Gastroesophageal sphincter (tissue), 4 donors: ENCODE measurements at regions not wholly inside any gene's neighbourhood (a gene's known extent, or its start where the extent isn't known, plus 50 kb on each side); places are given as distances from the start of the nearest gene placed in this dataset.

Source experiments
- ATAC-seq: fragments of 150-250 bp; one replicate; pipeline ENCODE4 v1.9.1; 2016; ENCODE audit warnings: mild to moderate bottlenecking, moderate library complexity
- H3K27ac ChIP-seq, 4 donors: fragments of 200-600 bp; sonication (generic) in 3 of 4; 1 replicate in 3 of 4; 2 replicates in 1 of 4; pipeline ENCODE4 v1.5.1; 2016 to 2019
- H3K27me3 ChIP-seq: fragments of 200-600 bp; sonication (generic); one replicate; pipeline ENCODE4 v1.5.1; 2019
- H3K36me3 ChIP-seq, 2 donors: fragments of 200-600 bp; sonication (generic); one replicate each; pipeline ENCODE4 v1.5.1; 2019; ENCODE audit warnings: control low read depth in 1 of 2
- H3K4me1 ChIP-seq, 3 donors: fragments of 200-600 bp; sonication (generic); 1 replicate in 2 of 3; 2 replicates in 1 of 3; pipeline ENCODE4 v1.5.1; 2016 to 2019; ENCODE audit warnings: control low read depth in 2 of 3
- H3K4me3 ChIP-seq, 2 donors: fragments of 200-600 bp; sonication (generic); one replicate each; pipeline ENCODE4 v1.5.1; 2019; ENCODE audit warnings: mild to moderate bottlenecking in 1 of 2, moderate library complexity in 1 of 2
- H3K9me3 ChIP-seq, 3 donors: fragments of 200-600 bp; sonication (generic); one replicate each; pipeline ENCODE4 v1.5.1; 2017 to 2019; ENCODE audit warnings: control low read depth in 2 of 3
- EP300 ChIP-seq: sonication (generic); formaldehyde crosslinking; IDR thresholded peaks from one replicate; pipeline ENCODE4 v1.6.1; 2017; ENCODE audit warnings: antibody characterized with exemption, mild to moderate bottlenecking
- POLR2A ChIP-seq, 2 donors: fragments of 450-650 bp; IDR thresholded peaks; one replicate each; pipeline ENCODE4 v1.6.1; 2017; ENCODE audit warnings: antibody characterized with exemption in 2 of 2, mild to moderate bottlenecking in 2 of 2, moderate library complexity in 1 of 2
- POLR2AphosphoS5 ChIP-seq: sonication (generic); formaldehyde crosslinking; IDR thresholded peaks from one replicate; pipeline ENCODE4 v1.6.1; 2017; ENCODE audit warnings: antibody characterized with exemption
- WGBS, 2 donors: methylation state at CpG; one replicate each; pipeline ENCODE4 v1.1.5; 2018; ENCODE audit warnings: low coverage in 1 of 2; 5-methylcytosine and 5-hydroxymethylcytosine counted together
- TF ChIP-seq, protein P1 (sequence below), 4 experiments: fragments of 200-600 bp in 2 of 4; fragments of 450-650 bp in 2 of 4; sonication (generic) in 1 of 4; IDR thresholded peaks; one replicate each; pipeline ENCODE4 v1.5.1; 2017 to 2019; ENCODE audit warnings: antibody characterized with exemption in 4 of 4, mild to moderate bottlenecking in 2 of 4, moderate library complexity in 2 of 4

DNA sequence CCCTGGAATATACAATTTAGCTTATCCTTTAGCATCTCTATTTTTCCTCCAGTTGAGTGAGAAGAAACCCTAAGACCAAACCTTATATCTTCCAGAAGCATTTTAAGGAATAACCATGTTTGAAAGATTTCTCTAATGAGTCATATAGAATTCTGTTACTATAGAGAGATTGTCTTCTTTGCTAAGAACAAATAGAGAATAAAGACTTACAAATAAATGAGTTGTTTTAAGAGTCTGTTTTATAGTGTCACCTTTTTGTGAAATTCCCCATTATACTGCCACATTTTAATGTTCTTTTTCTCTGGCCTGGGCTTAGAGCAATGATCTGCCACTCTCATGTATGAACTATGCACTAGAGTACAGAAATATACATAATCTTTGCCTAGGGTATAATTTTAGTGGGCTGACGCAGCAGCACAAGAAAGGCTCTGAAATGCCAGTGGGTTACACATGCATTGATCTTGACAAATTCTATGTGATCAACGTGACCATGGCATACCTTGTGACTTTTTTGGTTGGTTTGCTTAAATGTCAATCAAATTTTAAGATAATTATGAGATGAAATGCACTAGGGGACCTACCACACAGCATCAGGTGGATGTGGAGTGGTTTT, 145.1 kb upstream of the MKLN1 start:
- H3K27me3 ChIP-seq: no peaks in the 10 kb centered on the region
- ATAC-seq: no peak
- no peak overlapping the region for H3K27ac ChIP-seq
- no peaks in the 10 kb centered on the region for H3K9me3 ChIP-seq
- TF ChIP-seq POLR2AphosphoS5: no peak
- no peak for TF ChIP-seq EP300
- TF ChIP-seq, protein P1, sequence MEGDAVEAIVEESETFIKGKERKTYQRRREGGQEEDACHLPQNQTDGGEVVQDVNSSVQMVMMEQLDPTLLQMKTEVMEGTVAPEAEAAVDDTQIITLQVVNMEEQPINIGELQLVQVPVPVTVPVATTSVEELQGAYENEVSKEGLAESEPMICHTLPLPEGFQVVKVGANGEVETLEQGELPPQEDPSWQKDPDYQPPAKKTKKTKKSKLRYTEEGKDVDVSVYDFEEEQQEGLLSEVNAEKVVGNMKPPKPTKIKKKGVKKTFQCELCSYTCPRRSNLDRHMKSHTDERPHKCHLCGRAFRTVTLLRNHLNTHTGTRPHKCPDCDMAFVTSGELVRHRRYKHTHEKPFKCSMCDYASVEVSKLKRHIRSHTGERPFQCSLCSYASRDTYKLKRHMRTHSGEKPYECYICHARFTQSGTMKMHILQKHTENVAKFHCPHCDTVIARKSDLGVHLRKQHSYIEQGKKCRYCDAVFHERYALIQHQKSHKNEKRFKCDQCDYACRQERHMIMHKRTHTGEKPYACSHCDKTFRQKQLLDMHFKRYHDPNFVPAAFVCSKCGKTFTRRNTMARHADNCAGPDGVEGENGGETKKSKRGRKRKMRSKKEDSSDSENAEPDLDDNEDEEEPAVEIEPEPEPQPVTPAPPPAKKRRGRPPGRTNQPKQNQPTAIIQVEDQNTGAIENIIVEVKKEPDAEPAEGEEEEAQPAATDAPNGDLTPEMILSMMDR (IDR thresholded peaks at IDR 0.05): no peak
- TF ChIP-seq POLR2A (IDR thresholded peaks at IDR 0.05): no peak
- WGBS, 2 donors: 58 to 76% methylated on average over 2 of the region's 2 CpGs
- H3K36me3 ChIP-seq: no peaks in the 10 kb centered on the region
- no peak overlapping the region for H3K4me3 ChIP-seq
- no peaks in the 10 kb centered on the region for H3K4me1 ChIP-seq

DNA sequence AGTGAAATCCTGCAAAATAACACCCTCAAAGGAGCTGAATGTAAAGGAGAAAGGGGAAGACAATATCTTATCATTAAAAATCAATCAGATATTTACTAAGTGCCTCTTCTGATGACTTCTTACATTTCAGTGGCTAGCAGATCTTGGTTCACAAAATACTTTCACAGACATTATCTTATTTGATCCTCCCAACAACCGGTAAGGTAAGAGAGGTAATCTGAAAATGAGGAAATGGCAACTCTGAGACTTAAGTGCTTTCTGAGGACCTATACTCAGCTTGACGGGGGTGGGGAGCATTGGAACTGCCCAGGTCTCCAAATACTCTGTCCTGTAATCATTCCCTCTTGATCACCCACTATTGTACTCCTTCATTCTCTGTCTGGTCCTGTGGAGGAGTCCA, 144.6 kb upstream of the MKLN1 start:
- Histone ChIP-seq H3K27ac (no peak overlapping the region), H3K27me3 (no peaks in the 10 kb centered on the region), H3K4me3 (no peak overlapping the region), H3K9me3 (no peaks in the 10 kb centered on the region), H3K4me1 (no peaks in the 10 kb centered on the region), H3K36me3 (no peaks in the 10 kb centered on the region)
- TF ChIP-seq, protein P1 (IDR thresholded peaks at IDR 0.05): no peak
- TF ChIP-seq POLR2A (IDR thresholded peaks at IDR 0.05) (no peak), EP300 (no peak), POLR2AphosphoS5 (no peak)
- 63 to 90% methylated on average over 2 of the region's 2 CpGs for WGBS, 2 donors
- ATAC-seq: no peak

DNA sequence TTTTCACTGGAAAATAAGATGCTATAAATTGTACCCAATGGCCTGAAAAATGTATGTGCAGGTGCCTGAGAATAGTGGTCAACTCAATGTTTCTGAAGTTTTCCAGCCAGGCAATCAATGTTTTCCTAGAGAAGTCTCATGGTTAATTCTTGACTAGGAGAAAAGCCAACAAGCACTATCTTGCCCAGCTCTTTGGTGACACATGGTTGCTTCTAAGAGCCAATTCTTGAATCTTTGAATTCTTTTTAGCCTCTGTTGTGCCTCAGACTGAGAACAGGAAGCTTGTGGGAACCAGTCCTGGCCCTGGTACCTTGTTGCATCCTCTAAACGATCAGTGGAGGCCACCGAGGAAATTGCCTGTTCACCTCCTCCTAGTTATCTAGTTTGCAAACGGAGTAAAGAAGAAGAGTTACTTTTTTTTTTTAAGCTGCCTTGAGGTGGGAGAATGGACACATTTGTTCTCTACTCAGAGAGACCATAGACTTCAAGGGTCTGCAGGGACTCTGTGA, 144.0 kb upstream of the MKLN1 start:
- no peak for ATAC-seq
- 49 to 60% methylated on average over 3 of the region's 3 CpGs for WGBS, 2 donors
- Histone ChIP-seq H3K36me3 (no peaks in the 10 kb centered on the region), H3K4me1 (no peaks in the 10 kb centered on the region), H3K27me3 (no peaks in the 10 kb centered on the region), H3K4me3 (no peak overlapping the region), H3K9me3 (no peaks in the 10 kb centered on the region), H3K27ac (no peak overlapping the region)
- TF ChIP-seq POLR2A (IDR thresholded peaks at IDR 0.05) (no peak), EP300 (no peak), POLR2AphosphoS5 (no peak)
- TF ChIP-seq, protein P1 (IDR thresholded peaks at IDR 0.05): no peak

DNA sequence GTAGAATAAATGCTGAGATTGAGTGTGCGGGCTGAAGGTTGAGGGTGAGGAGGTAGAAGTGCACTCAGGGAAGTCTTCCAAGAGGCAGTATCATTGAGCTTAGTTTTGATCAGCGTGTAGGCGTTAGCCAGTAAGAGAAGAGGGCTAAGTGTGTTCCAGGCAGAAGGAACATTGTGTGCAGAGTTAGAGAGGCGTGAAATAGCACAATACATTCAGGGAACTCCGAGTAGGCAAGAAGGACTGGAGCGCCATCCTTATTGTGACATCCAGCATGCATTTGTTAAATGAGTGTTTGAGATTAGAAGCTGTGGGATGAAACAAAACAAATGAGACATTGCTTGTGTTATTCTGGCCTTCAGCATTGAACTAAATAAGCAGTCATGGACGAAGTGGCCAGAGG, 140.9 kb upstream of the MKLN1 start:
- H3K4me3 ChIP-seq: no peak overlapping the region
- H3K36me3 ChIP-seq: no peaks in the 10 kb centered on the region
- ATAC-seq: no peak
- no peaks in the 10 kb centered on the region for H3K27me3 ChIP-seq
- no peak for TF ChIP-seq POLR2AphosphoS5
- TF ChIP-seq, protein P1 (IDR thresholded peaks at IDR 0.05): no peak
- TF ChIP-seq POLR2A (IDR thresholded peaks at IDR 0.05): no peak
- no peak for TF ChIP-seq EP300
- 74 to 80% methylated on average over 6 to 7 of the region's 7 CpGs for WGBS, 2 donors
- peaks cover 0 to 18% (median 4%) of the 10 kb centered on the region in 3 donors for H3K4me1 ChIP-seq
- no peak overlapping the region for H3K27ac ChIP-seq
- no peaks in the 10 kb centered on the region for H3K9me3 ChIP-seq
